GM23338 (cell line): ENCODE measurements at regions not wholly inside any gene's neighbourhood (a gene's known extent, or its start where the extent isn't known, plus 50 kb on each side); places are given as distances from the start of the nearest gene placed in this dataset.

ENCODE experiments used
- CTCF ChIP-seq, 2 experiments: fragments of 200-600 bp in 1 of 2; sonication (generic) in 1 of 2; conservative IDR thresholded peaks; 2 replicates each; pipeline versions ENCODE4 v1.5.1 to v1.6.1; 2016 to 2017; ENCODE audit warnings: antibody characterized with exemption in 2 of 2, low read depth in 2 of 2, mild to moderate bottlenecking in 2 of 2, moderate library complexity in 1 of 2
- EZH2 ChIP-seq: fragments of 200-600 bp; sonication (generic); IDR thresholded peaks from one replicate; pipeline ENCODE4 v1.8.0; 2017; ENCODE audit warnings: antibody characterized with exemption, mild to moderate bottlenecking, low read depth; ENCODE audit not compliant: unreplicated experiment
- POLR2AphosphoS5 ChIP-seq: IDR thresholded peaks from 2 replicates; pipeline ENCODE4 v1.6.1; 2016; ENCODE audit warnings: antibody characterized with exemption, low read depth

DNA sequence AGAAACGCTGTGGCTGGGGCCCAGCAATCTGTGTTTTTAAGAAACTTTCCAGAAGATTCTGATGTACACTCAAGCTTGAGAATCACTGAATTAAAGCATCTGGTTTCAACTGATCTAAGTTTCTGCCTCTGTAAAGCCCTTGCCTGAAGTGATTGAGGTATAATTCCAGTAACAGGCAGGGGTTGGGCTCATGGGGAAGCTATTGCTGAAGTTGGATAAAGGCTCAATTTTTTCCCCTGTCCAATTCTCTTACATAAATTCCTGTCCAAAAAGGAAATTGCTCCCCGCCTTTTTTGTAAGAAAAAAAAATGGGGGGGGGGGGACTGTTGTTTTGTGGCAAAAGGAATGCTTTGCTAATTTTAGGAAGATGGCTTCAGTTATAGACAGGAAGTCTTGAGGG lies 337.4 kb downstream of the NUAK1 start:
- TF ChIP-seq CTCF (conservative IDR thresholded peaks at IDR 0.05; ENCODE audit: low read depth in 2 of 2) (no peak), POLR2AphosphoS5 (no peak), EZH2 (no peak)
